ENCODE measurements at regions not wholly inside any gene's neighbourhood (a gene's known extent, or its start where the extent isn't known, plus 50 kb on each side); places are given as distances from the start of the nearest gene placed in this dataset.
"Not testable (repeated sequence)": the region's sequence is repeated elsewhere in the genome, so short reads cannot be mapped to it uniquely, and the experiment has no call there.

DNA sequence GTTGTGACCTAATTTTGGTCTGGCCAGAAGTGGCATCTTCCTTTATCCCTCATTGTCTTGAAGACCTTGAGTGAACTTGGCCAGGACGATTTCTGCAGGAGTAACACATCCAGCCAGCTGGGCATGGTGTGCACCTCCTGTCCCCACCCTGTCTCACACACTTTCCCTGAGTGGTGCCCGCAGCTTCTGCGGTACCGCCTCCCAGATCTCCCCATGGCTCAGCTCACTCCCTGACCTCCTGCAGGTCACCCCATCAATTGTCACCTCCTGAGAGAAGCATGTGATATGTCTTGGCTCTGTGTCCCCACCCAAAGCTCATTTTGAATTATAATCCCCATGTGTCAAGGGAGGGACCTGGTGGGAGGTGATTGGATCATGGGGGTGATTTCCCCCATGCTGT, 50.2 kb upstream of the TP53I11 start:
- DNase-seq = no peak

GRCh38 chr11:45001466-45002165, 50.9 kb upstream of the TP53I11 start:
- DNase-seq = no peak

- DNase-seq = no peak
Measured at GRCh38 chr11:45005106-45005505, 54.4 kb upstream of the TP53I11 start.

GRCh38 chr11:45007011-45007410, 56.3 kb upstream of the TP53I11 start:
- DNase-seq = no peak

DNA sequence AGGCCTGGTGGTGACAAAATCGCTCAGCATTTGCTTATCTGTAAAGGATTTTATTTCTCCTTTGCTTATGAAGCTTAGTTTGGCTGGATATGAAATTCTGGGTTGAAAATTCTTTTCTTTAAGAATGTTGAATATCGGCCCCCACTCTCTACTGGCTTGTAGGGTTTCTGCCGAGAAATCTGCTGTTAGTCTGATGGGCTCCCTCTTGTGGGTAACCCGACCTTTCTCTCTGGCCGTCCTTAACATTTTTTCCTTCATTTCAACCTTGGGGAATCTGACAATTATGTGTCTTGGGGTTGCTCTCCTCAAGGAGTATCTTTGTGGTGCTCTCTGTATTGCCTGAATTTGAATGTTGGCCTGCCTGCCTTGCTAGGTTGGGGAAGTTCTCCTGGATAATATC, 65.3 kb upstream of the TP53I11 start:
- not testable (repeated sequence) for DNase-seq

GRCh38 chr11:45016446-45016845, 65.8 kb upstream of the TP53I11 start:
- DNase-seq = peak; percentile 7

GRCh38 chr11:45017329-45017728, 66.6 kb upstream of the TP53I11 start:
- no peak for DNase-seq

DNA sequence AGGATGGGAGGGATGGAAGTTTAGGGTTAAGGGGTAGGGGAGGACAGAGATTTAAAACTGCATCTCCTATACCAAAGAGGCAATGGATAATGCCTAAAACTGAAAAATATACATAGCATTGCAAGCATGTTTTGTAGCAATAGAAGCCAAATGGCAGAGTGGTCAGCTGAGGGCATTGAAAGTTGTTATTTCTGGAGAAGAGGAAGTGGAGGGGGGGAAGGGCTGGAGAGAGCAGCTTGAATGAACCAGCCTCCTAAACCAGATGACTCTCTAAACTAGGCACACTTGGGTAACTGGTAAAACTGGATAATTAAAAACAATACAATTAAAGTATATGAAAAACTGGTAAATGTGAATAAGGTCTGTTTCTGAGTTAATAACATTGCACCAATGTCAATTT, 70.3 kb upstream of the TP53I11 start:
- no peak for DNase-seq

- DNase-seq = no peak
Measured at GRCh38 chr11:45021692-45022141, 71.0 kb upstream of the TP53I11 start.

DNA sequence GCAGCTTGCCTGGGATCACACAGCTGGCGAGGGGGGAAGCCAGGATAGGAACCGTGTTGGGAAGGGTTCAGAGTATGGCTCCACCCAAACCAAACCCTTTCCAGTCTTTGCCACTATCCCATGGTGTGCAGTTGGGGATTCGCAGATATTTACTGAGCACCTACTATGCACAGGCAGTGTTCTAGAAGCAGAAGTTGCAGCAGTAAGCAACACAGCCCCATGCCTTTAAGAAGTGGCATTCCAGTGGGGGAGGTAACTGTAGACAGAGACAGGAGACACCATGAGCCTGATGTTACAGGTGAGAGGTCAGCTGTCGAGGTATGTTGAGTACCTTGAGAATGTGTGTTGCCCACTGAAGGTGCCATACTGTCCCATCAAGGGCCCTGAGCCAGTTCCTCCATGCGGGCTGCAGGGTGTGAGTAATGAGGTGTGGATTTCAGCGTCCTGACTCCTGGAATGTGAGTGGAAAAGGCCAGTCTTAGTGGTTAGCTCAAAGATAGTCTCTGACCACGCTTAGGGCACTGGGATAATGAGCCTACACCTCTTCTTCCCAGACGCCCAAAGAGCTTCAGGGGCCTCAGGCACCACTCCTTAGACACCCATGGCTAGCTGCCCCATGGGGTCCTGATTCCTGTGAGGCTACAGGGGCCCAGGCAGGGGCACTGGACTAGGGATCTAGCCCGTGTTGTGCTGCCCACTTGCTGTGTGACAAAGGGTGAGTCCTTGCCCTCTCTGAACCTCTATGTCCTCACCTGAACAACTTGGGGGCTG, 71.8 kb upstream of the TP53I11 start:
- peak; percentile 21 for DNase-seq

- no peak for DNase-seq
Measured at GRCh38 chr11:45023065-45023365, 72.3 kb upstream of the TP53I11 start.

DNA sequence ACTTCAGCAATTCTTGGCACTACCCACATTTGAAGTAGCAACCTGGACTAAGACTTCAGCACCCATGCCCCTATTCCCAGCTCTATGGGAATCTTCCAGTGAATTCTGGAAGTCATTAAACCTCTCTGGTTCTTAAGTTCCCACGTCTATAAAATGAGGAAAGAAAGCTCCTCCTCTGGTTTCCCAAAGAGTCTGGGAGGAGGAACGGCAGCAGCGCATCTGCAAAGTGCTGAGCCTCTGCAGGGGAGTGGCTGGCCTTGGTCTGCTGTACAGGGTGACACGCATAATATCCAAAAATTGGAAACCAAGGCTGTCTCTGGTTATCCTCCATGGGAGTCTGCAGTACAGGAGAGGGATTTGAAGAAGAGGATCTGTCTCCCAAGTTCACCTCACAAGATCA, 73.6 kb upstream of the TP53I11 start:
- no peak for DNase-seq

DNA sequence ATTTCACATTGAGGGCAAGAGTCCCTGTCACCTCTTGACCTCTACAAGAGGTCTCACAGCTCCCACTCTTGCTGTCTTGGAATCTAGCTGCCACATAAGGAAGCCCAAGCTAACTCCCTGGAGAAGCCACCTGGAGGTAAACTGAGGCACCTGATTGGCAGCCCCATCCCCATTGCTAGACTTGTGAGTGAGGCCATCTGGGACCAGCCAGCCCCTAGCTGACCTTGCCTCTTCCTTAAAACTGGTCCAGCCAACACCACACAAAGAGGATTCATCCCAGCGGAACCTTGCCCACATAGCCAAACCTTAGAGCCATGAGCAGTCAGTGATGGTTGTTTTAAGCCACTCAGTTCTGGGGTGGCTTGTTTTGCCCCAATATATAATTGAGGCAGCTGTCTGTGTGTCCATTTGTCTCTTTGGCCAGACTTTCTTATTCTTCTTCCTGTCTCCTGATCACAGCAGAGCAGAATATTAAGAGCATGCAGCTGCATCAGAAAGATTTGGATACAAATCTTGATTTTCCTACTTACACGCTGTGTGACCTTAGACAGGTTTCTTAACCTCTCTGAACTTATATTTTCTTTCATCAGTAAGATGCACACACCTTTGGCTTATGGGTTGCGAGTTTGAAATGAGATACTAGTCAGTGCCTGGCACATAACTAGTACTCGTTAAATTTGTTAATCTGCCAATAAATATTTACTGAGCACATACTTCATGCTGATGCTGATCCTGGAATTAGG, 74.3 kb upstream of the TP53I11 start:
- no peak for DNase-seq

DNA sequence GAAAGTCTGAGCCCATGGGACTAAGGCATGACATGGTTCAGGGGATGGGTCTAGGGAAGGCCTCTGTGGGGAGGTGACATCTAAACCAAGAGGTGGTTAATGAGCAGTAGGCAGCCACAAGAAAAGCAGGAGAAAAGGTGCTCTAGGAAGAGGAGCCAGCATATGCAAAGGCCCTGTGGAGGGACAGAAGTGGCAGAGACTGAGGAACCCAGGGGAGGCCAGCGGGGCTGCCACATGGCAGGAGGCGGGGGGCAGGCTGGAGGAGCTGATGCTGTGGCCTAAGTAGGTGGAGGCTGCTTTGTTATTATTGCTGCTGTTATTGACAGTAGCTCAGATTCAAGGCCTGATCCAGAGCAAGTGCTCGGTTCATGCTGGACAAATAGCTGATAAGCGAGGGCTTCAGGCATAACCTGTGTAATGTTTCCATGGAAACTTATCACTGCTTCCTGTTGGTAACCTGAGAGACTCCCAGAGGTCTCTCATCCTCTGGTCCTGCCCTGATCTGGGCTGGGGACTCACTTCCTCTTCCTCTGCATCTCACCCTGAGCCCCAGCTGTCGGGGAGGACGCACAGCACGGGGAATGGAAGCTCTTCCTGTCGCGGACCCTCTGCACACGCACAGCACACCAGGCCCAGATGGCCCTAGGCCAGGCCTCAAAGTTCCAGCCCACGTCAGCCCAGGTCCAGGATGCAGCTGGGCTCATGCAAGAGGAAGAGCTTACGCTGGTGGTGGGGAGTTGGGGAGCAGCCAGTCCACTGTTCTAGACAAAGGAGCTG, 75.2 kb upstream of the TP53I11 start:
- DNase-seq = no peak

- no peak for DNase-seq
Measured at GRCh38 chr11:45026835-45027234, 76.2 kb upstream of the TP53I11 start.

- DNase-seq = no peak
Measured at GRCh38 chr11:45027312-45027711, 76.6 kb upstream of the TP53I11 start.

GRCh38 chr11:45028911-45029682, 78.4 kb upstream of the TP53I11 start:
- DNase-seq = no peak

GRCh38 chr11:45030778-45031177, 80.1 kb upstream of the TP53I11 start:
- no peak for DNase-seq

GRCh38 chr11:45031912-45032519, 81.3 kb upstream of the TP53I11 start:
- no peak for DNase-seq

DNA sequence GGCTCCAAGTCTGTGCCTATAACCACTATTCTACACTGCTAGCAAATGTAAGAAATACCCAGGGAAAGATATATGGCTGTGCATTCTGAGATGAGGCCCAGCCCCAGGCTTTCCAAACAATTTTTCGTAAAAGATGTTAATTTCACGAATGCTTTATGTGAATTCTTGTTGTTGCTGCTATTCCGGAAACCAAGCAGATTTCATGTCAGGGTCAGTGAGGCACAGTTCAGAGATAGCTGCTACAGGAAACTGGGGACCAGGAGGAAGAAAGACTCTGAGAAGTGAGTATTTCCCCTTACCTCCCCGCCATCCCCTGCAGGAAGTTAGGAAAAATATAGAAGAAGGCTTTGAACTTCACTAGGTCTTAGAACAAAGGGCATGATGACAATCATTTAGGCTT, 84.7 kb upstream of the TP53I11 start:
- DNase-seq = no peak

GRCh38 chr11:45036010-45036409, 85.3 kb upstream of the TP53I11 start:
- DNase-seq = no peak

GRCh38 chr11:45036733-45037132, 86.0 kb upstream of the TP53I11 start:
- DNase-seq = no peak

All from EL (cell line).